GM19324 (cell line): ENCODE measurements at regions not wholly inside any gene's neighbourhood (a gene's known extent, or its start where the extent isn't known, plus 50 kb on each side); places are given as distances from the start of the nearest gene placed in this dataset.

ENCODE experiments used
- ATAC-seq: cut with Tn5 transposase; IDR thresholded peaks from one replicate; pipeline ENCODE4 v1.9.1; 2021; ENCODE audit warnings: mild to moderate bottlenecking, moderate library complexity; ENCODE audit not compliant: unreplicated experiment, low FRiP score

DNA sequence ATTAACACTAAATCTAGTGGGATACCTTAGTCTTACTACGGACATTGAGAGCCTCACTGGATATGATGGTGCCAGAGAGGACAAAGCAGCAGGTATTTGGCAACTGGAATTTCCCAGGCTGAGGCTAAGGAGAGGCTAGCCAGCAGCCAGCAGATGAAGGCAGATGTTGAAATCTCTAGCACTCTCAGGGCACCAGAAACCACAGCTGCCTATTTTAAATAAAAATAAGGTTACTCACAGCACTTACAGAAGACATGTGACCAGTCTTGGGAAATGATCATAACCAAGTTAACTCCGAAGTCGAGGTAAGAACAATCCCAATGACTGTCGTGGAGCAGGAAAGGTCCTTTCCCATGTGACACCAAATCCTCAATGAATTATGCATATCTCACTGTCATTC, 1726.0 kb downstream of the EFNB2 start:
- ATAC-seq = no peak

DNA sequence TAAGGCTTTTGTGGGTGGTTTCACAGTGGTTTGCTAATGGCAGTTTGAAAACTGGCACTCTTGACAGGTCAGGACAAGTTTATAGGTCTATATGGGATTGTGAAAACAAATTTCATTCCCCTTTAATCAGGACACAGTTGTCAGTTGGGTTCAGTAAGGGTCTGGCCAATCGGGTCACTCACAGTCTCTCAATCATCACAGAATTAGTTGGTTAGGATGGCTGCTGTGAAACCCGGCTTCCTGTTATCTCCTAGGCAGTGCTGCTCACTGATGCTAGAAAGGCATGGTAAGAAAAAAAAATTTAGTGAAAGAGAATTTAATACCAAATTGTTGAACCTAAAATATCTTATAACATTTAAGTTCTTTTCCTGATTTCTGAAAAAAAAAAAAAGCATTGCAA, 1730.1 kb downstream of the EFNB2 start:
- ATAC-seq = no peak

DNA sequence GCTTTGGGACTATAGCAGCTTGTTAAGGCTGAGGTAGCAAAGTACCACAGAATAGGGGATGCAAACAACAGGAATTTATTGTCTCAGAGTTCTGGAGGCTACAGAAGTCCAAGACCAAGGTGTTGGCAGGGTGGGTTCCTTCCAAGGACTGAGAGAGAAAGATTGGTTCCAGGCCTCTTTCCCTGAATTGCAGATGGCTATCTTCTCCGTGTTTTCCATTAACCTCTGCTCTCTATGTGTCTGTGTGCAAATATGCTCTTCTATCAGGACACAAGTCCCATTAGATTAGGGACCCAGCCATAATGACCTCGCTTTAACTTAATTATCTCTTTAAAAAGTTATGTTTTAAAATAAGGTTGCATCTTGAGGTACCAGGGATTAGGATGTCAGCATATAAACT, 1732.9 kb upstream of the SLC10A2 start:
- no peak for ATAC-seq

DNA sequence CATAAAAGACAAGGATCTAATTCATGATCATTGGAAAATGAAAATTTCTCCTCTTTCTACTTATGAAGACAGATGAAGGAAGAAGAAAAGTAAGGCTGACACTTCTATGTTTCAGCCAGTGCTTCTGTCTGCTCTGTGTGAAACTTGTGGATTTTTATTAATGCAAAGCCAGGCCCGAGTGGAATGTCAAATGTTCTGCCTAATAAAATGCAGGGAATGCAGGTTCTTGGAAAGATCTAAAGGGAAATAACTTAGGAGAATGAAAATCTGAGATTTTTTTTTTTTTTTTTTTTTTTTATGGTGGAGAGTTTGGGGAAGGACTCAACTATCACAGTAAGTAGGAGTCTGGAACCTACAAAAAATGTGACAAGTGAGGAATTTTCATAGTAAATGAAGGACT, 1732.3 kb upstream of the SLC10A2 start:
- no peak for ATAC-seq

DNA sequence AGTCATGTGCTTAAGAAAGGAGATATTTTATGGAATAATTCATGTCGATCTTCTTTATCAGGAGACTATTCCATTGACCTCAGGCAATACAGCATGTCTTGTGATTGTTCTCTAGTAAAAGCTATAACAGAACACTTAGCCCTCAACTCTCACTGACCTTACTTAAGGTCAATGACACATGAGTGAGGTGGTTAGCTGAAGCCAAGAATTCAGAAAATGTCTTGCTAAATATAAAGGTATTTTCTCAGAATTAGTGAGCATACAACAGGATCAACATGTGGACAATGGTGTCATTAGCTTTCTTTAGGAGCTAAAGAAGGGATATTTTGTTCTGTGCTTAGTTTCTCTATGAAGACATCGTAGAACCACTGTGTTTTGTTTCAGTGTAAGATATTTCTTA, 1730.4 kb upstream of the SLC10A2 start:
- no peak for ATAC-seq

DNA sequence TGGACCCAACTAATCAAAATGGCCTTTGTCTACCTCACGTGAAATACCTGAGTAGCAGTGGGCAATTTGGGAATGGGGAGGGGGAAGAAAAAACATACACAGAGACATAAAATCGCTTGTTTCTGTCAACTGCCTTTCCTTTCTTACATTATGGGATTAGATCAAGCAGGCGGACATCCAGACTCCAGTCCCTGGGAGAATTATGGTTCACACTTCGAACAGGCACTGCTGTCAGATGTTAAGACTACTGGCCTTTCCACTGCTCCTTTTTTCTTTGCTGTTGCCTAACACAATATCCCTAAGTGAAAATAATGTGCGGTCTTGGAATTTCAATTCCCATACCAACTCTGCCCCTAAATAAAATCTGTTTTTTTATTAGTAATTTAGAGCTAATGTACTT, 1719.7 kb upstream of the SLC10A2 start:
- no peak for ATAC-seq

DNA sequence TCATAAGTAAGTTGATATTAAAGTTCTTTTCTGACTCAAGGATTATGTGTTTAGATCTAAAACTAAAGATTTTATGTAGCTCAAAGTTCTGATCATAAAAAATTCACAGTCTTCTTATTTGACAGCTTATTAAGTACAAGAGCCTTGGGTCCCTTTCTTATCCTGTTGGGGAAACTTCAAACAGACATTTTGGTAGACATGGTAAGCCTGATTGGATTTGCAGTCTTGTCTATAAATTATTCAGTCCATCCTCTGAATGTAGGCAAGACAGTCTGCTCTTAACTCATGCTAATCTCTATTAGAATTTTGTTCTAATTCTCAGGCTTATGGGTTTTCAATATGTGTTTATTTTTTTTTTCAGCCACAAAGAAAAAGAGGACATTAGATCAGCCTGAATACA, 1718.7 kb upstream of the SLC10A2 start:
- no peak for ATAC-seq

DNA sequence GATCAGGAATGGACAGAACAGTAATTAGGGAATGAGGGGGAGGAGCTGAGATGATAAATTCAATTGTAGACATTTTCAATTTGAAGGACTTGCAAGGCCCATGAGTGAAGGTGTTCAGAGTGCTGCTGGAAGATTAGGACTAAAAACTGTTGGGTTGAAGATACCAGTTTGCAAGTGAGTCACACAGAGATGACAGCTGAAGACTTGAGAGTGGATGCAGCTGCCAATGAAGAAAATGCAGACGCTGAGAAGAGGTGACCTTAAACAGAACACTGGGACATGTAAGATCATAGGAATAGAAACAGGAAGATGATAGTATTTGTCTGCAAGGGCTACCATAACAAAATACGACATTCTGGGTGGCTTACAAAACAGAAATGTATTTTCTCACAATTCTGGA, 1716.5 kb upstream of the SLC10A2 start:
- ATAC-seq = no peak

DNA sequence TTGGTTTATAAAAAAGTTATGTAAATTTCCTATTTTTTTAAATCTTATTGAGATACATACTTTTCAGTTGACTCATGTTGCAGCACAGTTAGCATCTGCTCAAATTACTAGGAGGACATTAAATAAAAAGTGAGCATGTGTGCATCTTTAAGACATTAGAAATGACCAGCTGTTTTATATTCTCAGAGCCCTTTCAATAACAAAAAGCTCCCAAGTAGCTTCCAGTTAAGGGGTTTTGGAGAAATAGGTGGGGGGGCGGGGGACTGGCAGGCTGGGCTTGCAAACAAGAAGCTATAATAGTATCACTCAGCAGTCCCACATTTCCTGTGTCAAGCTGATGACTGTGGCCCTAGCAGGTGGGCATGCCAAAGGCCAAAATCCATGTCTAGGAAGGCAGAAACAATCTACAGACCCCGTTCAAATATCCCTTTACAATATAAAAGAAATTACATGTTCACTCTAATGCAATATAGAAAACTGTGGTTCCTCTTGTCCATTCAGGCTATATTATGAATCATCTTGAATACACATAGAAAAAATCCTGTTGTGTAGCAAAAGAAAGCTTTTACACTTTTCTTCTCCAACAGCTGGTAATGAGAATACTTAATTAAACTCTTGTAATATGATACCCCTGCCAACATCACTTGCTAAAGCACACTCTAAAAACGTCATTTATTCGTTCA, 1713.2 kb upstream of the SLC10A2 start:
- ATAC-seq = no peak

DNA sequence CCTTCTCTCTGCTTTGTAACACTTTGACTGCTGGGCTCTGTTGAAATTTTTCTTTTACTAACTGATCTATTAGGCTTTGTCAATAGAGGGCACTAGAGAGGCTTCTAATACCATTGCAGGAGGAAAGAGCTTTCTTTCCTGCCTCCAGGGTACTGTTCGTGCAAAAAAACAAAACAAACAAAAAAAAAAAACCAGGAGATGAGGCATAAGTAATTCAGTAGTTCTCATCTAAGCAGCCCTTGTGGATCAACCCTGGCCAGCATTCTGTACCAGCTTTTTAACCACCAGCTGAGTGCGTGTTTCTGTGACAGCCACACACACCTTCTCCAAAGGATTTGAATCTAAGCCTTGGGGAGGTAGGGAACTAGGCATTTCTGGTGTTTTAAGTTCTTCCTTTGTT, 1707.6 kb upstream of the SLC10A2 start:
- no peak for ATAC-seq

DNA sequence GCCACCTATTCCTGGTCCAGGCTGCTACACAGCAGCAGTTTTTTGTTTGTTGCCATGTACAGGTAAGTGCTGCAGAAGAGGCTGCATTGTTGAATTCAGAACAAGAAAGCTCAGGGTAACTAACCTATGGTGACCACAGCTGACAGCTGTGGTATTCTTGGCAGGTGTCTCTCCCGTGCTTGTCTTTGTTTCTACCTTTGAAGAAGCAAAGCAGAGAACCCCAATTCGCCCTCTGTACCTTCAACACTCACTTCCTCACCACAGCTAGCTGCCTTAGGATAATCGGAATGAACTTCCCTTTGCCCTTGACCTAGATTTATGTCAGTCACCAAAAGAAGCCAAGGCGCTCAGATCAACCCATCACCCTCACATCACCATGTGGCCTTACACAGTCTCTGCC, 1703.3 kb upstream of the SLC10A2 start:
- no peak for ATAC-seq

DNA sequence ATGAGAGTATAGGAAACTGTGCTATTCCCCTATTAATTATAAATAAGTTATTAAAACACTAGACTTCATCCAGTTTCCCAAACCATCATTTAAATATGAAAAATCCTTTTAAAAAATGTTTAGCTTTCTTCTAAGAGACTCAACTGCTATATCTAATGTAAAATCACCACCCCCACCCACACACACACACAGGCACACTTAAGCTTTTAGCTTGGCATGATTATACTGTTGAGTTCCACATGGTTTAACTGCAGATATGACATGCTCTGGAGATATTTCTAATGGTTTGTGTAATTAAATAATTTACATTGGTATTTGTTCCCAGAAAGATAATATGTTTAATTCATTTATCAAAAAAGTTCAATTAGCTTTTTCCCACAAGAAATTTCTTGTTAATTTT, 1700.1 kb upstream of the SLC10A2 start:
- no peak for ATAC-seq

DNA sequence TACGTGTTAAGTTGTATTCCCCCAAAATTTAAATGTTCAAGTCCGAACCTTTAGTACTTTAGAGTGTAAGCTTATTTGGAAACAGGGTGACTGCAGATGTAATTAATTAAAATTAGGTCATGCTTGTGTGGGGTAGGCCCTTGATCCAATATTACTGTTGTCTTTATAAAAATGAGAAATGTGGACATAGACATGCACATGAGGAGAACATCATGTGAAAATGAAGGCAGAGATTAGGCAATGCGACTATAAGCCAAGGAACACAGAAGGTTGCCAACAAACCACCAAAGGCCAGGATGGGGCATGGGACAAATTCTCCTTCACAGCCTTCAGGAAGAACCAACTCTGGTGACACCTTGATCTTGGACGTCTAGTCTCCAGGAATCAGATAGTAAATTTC, 1698.4 kb upstream of the SLC10A2 start:
- no peak for ATAC-seq

DNA sequence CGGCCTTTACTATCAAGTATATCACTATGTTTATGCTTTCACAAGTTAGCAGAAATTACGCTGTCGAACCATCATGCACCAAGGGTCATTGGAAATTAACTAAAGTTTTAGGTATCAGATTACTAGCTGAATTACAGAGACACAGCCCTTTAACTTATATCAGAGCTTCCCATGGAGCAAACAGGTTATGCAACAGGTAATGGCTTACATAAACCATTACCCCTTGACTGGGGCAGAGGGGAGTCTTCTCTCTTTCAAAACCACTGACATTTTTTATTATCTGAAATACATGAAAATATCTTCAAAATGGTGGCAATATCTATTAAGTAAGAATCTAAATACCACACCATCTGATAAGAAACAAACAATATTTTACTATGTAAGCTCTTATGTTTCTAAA, 1692.9 kb upstream of the SLC10A2 start:
- no peak for ATAC-seq

DNA sequence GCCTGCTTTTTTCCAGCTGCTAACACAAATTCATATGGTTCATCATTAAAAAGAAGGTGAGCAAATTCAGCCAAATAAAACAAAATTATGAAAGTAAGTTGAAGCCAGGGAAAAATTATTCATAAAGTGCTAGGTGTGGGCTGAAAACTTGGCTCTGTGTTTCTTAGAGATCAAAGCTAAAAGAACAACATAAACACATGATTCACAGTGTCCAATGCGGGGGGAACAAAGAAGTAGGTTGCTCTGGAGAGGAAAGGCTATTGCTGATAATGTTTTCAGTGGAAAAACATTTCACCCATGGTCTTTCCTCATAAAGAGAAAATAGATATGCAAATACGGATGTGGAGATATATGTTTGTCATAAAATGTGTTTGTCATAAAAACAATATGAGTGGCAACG, 1691.5 kb upstream of the SLC10A2 start:
- ATAC-seq = no peak

DNA sequence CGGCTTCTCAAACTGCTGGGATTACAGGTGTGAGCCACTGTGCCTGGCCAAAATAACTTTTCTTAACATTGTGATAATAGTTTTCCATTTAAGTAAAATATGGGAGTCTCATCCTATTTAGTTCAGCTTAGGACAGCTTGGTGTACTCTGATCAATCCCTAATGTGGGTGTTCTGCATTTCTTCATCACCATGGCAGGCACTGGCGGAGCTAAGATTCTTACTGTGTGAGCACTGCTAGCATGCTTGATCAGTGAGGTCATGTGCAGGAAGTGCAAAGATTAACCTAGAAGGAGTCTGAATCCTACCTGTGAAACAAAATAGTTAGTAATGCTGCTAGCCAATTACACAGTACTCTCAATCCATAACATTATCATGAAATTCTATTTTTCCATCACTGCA, 1684.2 kb upstream of the SLC10A2 start:
- ATAC-seq = no peak

DNA sequence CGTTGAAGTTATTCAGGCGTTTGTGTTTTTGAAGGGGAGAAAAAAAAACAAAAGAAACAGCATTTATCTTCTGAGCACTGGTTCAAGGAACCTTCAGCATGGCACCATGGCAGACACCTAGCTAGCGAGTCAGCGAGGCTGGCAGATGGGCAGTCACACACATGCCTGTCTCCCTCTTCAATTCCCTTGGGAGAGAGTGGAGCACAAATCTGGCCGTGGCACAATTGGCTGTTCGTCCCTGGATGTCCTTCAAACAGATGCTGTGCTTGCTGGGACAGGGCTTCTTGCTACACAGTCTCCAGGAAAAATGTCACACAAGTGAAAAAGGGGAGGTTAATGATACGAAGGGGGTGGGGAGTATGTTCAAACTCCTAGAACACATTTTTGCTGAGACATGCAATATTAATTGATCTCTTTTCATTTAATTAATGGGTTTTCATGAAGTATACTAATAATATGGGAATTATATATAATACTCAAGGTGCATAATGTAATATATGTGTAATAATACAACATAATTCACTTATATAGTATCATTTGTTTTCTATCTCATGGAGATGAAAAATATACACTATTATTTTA, 1674.5 kb upstream of the SLC10A2 start:
- ATAC-seq = no peak

DNA sequence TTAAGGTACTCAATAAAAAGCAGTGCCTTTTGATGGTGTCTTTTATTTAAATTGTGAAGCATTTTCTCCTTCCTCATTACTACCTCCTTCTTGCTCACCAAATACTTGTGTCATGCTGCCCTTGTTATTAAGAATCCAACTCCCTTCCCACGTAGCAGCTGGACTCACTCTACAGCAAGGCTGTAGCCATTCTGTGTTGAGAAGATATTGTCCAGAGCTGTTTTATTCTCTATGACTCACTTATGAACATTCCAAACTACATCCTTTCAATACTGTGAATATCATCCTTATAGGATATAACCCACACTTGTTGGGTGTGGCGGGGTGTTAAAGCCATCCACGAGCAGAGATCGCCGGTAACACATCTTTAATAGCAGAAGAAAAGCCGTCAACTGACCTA, 1671.5 kb upstream of the SLC10A2 start:
- no peak for ATAC-seq

DNA sequence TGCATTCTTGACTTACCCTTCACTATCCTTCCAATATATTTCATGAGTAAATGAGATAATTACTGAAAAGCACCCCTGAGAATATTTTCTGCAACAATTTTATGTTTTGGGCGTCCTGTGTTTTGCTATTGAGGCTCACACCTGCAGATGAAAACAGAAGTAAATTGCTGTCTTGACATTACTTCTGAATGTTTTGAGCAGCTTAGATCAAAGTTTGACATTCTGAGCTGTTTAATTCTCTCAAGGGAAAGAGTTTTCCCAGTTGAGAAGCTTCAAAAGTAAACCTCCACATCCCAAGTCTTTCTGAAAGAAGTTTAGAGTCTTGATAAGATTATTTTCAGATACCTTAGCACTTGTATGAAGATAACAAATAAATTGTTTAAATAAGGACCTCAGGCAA, 1667.2 kb upstream of the SLC10A2 start:
- no peak for ATAC-seq

DNA sequence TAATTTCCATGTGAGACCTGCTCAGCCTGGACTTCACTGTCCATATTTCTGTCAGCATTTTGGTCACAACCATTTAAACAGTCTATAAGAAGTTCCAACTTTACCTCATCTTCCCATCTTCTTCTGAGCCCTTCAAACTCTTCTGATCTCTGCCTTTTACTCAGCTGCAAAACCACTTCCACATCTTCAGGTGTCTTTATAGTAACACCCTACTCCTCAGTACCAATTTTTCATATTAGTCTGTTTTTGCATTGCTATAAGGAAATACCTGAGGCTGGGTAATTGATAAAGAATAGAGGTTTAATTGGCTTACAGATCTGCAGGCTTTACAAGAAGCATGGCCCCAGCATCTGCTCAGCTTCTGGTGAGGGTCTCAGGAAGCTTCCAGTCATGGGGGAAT, 1648.9 kb upstream of the SLC10A2 start:
- no peak for ATAC-seq

DNA sequence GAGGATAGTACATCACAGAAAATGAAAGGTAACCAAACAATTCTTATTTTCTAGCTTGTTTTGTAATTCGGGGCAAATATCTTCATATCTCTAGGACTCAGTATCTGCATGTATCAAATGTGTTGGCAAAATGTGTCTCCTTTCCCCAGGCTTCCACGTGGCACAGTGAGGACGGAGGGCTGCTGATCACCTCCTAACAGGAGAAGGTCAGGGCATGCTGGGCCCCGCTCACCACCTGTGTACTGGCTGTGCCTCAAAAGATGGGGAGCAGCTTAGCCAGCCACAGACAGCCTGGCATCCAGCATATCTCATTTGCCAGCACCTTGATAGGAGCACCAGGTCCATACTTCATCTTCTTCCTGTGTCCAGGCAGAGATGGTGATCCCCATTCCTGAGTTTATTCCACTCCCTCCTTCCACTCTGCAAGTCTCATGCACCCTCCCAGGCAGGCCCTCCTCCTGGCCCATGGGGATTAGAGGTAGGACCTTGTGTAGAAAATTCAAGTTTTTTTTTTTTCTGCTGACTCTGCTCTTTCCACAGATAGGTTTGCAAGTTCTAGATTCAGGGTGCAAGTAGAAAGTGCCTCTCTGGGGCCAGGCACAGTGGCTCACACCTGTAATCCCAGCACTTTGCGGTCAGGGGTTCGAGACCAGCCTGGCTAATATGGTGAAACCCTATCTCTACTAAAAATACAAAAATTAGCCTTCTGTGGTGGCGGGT, 1639.0 kb upstream of the SLC10A2 start:
- ATAC-seq = no peak

DNA sequence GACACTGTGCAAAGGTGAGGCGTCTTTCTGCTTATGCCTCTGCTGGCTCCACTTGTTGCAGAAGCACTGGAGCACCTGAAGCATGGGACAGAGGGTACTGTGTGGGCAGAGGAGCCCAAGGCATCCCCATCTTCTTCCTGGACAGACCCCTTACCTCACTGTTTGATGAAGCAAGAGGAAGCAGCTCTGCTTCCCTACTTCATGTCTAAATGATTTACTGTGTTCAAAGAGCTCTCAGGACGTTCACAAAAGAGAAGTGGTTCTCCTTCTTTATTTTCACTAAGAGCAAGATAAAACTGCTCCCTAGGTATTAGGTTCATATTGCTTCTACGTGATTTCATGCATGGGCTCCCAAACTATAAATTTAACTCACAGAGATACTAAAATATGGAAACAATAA, 1635.4 kb upstream of the SLC10A2 start:
- ATAC-seq = no peak
